ENCODE measurements at regions not wholly inside any gene's neighbourhood (a gene's known extent, or its start where the extent isn't known, plus 50 kb on each side); places are given as distances from the start of the nearest gene placed in this dataset.
"Not testable (repeated sequence)": the region's sequence is repeated elsewhere in the genome, so short reads cannot be mapped to it uniquely, and the experiment has no call there.

GRCh38 chr2:239566162-239566994 lies 165.6 kb upstream of the HDAC4 start:
- no peak for DNase-seq (ENCODE audit: low read depth in 1 of 2, low spot score in 1 of 2)

GRCh38 chr2:239564587-239564986 lies 163.8 kb upstream of the HDAC4 start:
- no peak for DNase-seq (ENCODE audit: low read depth in 1 of 2, low spot score in 1 of 2)

GRCh38 chr2:239563561-239563960 lies 162.7 kb upstream of the HDAC4 start:
- no peak for DNase-seq (ENCODE audit: low read depth in 1 of 2, low spot score in 1 of 2)

GRCh38 chr2:239561446-239562001 lies 160.7 kb upstream of the HDAC4 start:
- no peak for DNase-seq (ENCODE audit: low read depth in 1 of 2, low spot score in 1 of 2)

- no peak for DNase-seq (ENCODE audit: low read depth in 1 of 2, low spot score in 1 of 2)
These were observed 158.8 kb upstream of the HDAC4 start for GRCh38 chr2:239559417-239560261.

- no peak for DNase-seq (ENCODE audit: low read depth in 1 of 2, low spot score in 1 of 2)
These were observed 157.8 kb upstream of the HDAC4 start for GRCh38 chr2:239558661-239559060.

- no peak for DNase-seq (ENCODE audit: low read depth in 1 of 2, low spot score in 1 of 2)
These were observed 156.7 kb upstream of the HDAC4 start for GRCh38 chr2:239557516-239557915.

GRCh38 chr2:239555571-239555905 lies 154.7 kb upstream of the HDAC4 start:
- DNase-seq (ENCODE audit: low read depth in 1 of 2, low spot score in 1 of 2), result no peak

GRCh38 chr2:239554766-239555570 lies 154.1 kb upstream of the HDAC4 start:
- no peak for DNase-seq (ENCODE audit: low read depth in 1 of 2, low spot score in 1 of 2)

- no peak for DNase-seq (ENCODE audit: low read depth in 1 of 2, low spot score in 1 of 2)
These were observed 152.7 kb upstream of the HDAC4 start for GRCh38 chr2:239553376-239554000.

GRCh38 chr2:239552213-239552926 lies 151.6 kb upstream of the HDAC4 start:
- DNase-seq (ENCODE audit: low read depth in 1 of 2, low spot score in 1 of 2), result no peak

GRCh38 chr2:239551206-239551605 lies 150.4 kb upstream of the HDAC4 start:
- no peak for DNase-seq (ENCODE audit: low read depth in 1 of 2, low spot score in 1 of 2)

GRCh38 chr2:239550357-239550756 lies 149.5 kb upstream of the HDAC4 start:
- no peak for DNase-seq (ENCODE audit: low read depth in 1 of 2, low spot score in 1 of 2)

- no peak for DNase-seq (ENCODE audit: low read depth in 1 of 2, low spot score in 1 of 2)
These were observed 149.0 kb upstream of the HDAC4 start for GRCh38 chr2:239549711-239550255.

- DNase-seq (ENCODE audit: low read depth in 1 of 2, low spot score in 1 of 2), result no peak
These were observed 148.3 kb upstream of the HDAC4 start for GRCh38 chr2:239548965-239549595.

- peak in 1 of 2 donors; percentile 30 for DNase-seq (ENCODE audit: low read depth in 1 of 2, low spot score in 1 of 2)
These were observed 147.6 kb upstream of the HDAC4 start for GRCh38 chr2:239548451-239548871.

GRCh38 chr2:239547140-239547539 lies 146.3 kb upstream of the HDAC4 start:
- not testable (repeated sequence) for DNase-seq (ENCODE audit: low read depth in 1 of 2, low spot score in 1 of 2)

- no peak for DNase-seq (ENCODE audit: low read depth in 1 of 2, low spot score in 1 of 2)
These were observed 145.7 kb upstream of the HDAC4 start for GRCh38 chr2:239546541-239546940.

GRCh38 chr2:239545741-239546392 lies 145.0 kb upstream of the HDAC4 start:
- no peak for DNase-seq (ENCODE audit: low read depth in 1 of 2, low spot score in 1 of 2)

Data from activated T-helper 1 cell treated with anti-CD3 and anti-CD28 coated beads, Interleukin-2, amount 50 U/mL, for 16 hours (primary cell).